Trophoblast cell (in vitro differentiated cells and primary cell): ENCODE measurements at regions not wholly inside any gene's neighbourhood (a gene's known extent, or its start where the extent isn't known, plus 50 kb on each side); places are given as distances from the start of the nearest gene placed in this dataset.
A peak's percentile ranks its signal among the peaks of the same experiment; 100 is the strongest.

Experiments used
- DNase-seq, 2 donors: peaks; one replicate each; pipeline ENCODE4 v3.0.0-alpha.2; 2016
- H2AFZ ChIP-seq: 2 replicates; pipeline ENCODE4 v1.6.1; 2013; ENCODE audit warnings: low read length, moderate library complexity, mild to moderate bottlenecking; ENCODE audit not compliant: insufficient read depth, poor library complexity
- H2AK5ac ChIP-seq: 2 replicates; pipeline ENCODE4 v1.6.1; 2013; ENCODE audit warnings: mild to moderate bottlenecking, low read length
- H2BK120ac ChIP-seq: 2 replicates; pipeline ENCODE4 v1.6.1; 2013; ENCODE audit warnings: low read length, mild to moderate bottlenecking, moderate library complexity; ENCODE audit not compliant: insufficient read depth, poor library complexity
- H2BK12ac ChIP-seq: 2 replicates; pipeline ENCODE4 v1.6.1; 2013; ENCODE audit warnings: mild to moderate bottlenecking, low read length, moderate library complexity
- H2BK5ac ChIP-seq: 2 replicates; pipeline ENCODE4 v1.6.1; 2013; ENCODE audit warnings: low read length, low read depth, moderate library complexity, mild to moderate bottlenecking; ENCODE audit not compliant: poor library complexity
- H3K14ac ChIP-seq: 2 replicates; pipeline ENCODE4 v1.6.1; 2013; ENCODE audit warnings: mild to moderate bottlenecking, low read length
- H3K18ac ChIP-seq: 2 replicates; pipeline ENCODE4 v1.6.1; 2013; ENCODE audit warnings: mild to moderate bottlenecking, low read length
- H3K23ac ChIP-seq: 2 replicates; pipeline ENCODE4 v1.6.1; 2013; ENCODE audit warnings: low read length
- H3K27ac ChIP-seq: 2 replicates; pipeline ENCODE4 v1.5.1; 2013; ENCODE audit warnings: low read depth, mild to moderate bottlenecking, inconsistent platforms, low read length, moderate library complexity
- H3K27me3 ChIP-seq: 2 replicates; pipeline ENCODE4 v1.6.1; 2013; ENCODE audit warnings: inconsistent platforms, mild to moderate bottlenecking, low read length, moderate library complexity; ENCODE audit not compliant: insufficient read depth
- H3K36me3 ChIP-seq, 2 experiments: 1 replicate in 1 of 2; 2 replicates in 1 of 2; pipeline ENCODE4 v1.6.1; 2013; ENCODE audit warnings: low read length in 2 of 2, mild to moderate bottlenecking in 2 of 2, moderate library complexity in 1 of 2; ENCODE audit not compliant: insufficient read depth in 2 of 2, control insufficient read depth in 1 of 2
- H3K4ac ChIP-seq: 2 replicates; pipeline ENCODE4 v1.6.1; 2013; ENCODE audit warnings: low read depth, mild to moderate bottlenecking, low read length, moderate library complexity
- H3K4me1 ChIP-seq, 2 experiments: 1 replicate in 1 of 2; 2 replicates in 1 of 2; pipeline ENCODE4 v1.6.1; 2013; ENCODE audit warnings: low read length in 2 of 2, mild to moderate bottlenecking in 2 of 2, moderate library complexity in 1 of 2; ENCODE audit not compliant: insufficient read depth in 2 of 2, control insufficient read depth in 1 of 2
- H3K4me2 ChIP-seq: 2 replicates; pipeline ENCODE4 v1.6.1; 2013; ENCODE audit warnings: inconsistent platforms, mild to moderate bottlenecking, low read length, moderate library complexity
- H3K4me3 ChIP-seq: 2 replicates; pipeline ENCODE4 v1.5.1; 2013; ENCODE audit warnings: mild to moderate bottlenecking, low read depth, low read length, inconsistent platforms
- H3K79me1 ChIP-seq: one replicate; pipeline ENCODE4 v1.6.1; 2013; ENCODE audit warnings: low read length
- H3K79me2 ChIP-seq: 2 replicates; pipeline ENCODE4 v1.6.1; 2013; ENCODE audit warnings: low read length, mild to moderate bottlenecking; ENCODE audit not compliant: control insufficient read depth, insufficient read depth, poor library complexity
- H3K9ac ChIP-seq: 2 replicates; pipeline ENCODE4 v1.6.1; 2013; ENCODE audit warnings: mild to moderate bottlenecking, low read length
- H3K9me3 ChIP-seq: 2 replicates; pipeline ENCODE4 v1.6.1; 2013; ENCODE audit warnings: low read depth, mild to moderate bottlenecking, control low read depth, inconsistent platforms, low read length; ENCODE audit not compliant: insufficient read depth
- H4K12ac ChIP-seq: 2 replicates; pipeline ENCODE4 v1.6.1; 2013; ENCODE audit warnings: low read depth, mild to moderate bottlenecking, low read length, moderate library complexity
- H4K8ac ChIP-seq: 2 replicates; pipeline ENCODE4 v1.6.1; 2013; ENCODE audit warnings: low read depth, mild to moderate bottlenecking, low read length, moderate library complexity
- H4K91ac ChIP-seq: one replicate; pipeline ENCODE4 v1.6.1; 2013; ENCODE audit warnings: low read depth, mild to moderate bottlenecking, low read length, moderate library complexity
- WGBS: extraction: QIAGEN DNeasy Blood & Tissue Kit; methylation state at CpG from one replicate; pipeline ENCODE4 v1.1.7; 2013; ENCODE audit warnings: missing lambda C conversion rate; ENCODE audit not compliant: insufficient read length, insufficient coverage; ENCODE audit errors: extremely low coverage; 5-methylcytosine and 5-hydroxymethylcytosine counted together

DNA sequence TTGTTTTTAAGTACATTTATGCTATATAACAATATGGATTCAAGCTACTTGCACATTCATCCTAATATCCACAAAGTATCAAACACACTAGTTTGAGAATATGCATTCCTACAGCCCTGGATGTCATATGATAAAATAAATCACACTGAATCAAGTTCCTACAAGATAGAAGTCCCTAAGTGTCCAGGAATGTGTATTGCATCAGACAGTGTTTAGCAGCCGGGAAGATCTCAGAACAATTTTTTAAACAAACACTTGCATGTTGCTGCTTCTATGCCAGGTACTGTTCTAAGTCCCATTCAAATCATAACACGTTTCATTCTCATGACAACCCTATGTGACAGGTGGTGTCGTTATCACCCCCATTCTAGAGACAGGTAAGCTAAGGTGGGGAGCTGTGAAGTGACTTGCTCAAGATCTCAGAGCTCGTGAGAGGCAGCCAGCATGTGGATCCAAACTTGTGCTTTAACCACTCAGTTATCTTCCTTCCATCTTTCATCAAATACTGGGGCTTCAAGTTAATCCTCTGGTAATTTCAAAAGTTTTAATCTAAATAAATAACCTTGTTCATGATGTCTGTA lies 68.3 kb upstream of the KIF26B start:
- H3K4me3 ChIP-seq = no peak overlapping the region
- H3K79me1 ChIP-seq = peaks cover 5% of the 10 kb centered on the region
- no CpG with 5 or more reads among the region's 4 CpGs for WGBS
- peak in 1 of 2 donors; percentile 56 for DNase-seq
- H3K27me3 ChIP-seq = no peaks in the 10 kb centered on the region
- H3K4me2 ChIP-seq = no peak overlapping the region
- H3K23ac ChIP-seq = no peak overlapping the region
- no peak overlapping the region for H3K4ac ChIP-seq
- no peak overlapping the region for H4K8ac ChIP-seq
- H3K27ac ChIP-seq = no peak overlapping the region
- H2AFZ ChIP-seq = no peak overlapping the region
- peaks cover 2% of the 10 kb centered on the region for H3K9me3 ChIP-seq
- H2BK12ac ChIP-seq = peak overlapping the region; percentile 15
- H3K9ac ChIP-seq = no peak overlapping the region
- no peak overlapping the region for H4K91ac ChIP-seq
- peaks cover 4 to 5% of the 10 kb centered on the region in 2 experiments for H3K36me3 ChIP-seq
- H2BK5ac ChIP-seq = no peak overlapping the region
- no peak overlapping the region for H2BK120ac ChIP-seq
- H3K79me2 ChIP-seq = no peaks in the 10 kb centered on the region
- H4K12ac ChIP-seq = no peak overlapping the region
- peaks cover 7% of the 10 kb centered on the region in 2 experiments for H3K4me1 ChIP-seq
- no peak overlapping the region for H3K18ac ChIP-seq
- H2AK5ac ChIP-seq = no peak overlapping the region
- H3K14ac ChIP-seq = no peak overlapping the region

DNA sequence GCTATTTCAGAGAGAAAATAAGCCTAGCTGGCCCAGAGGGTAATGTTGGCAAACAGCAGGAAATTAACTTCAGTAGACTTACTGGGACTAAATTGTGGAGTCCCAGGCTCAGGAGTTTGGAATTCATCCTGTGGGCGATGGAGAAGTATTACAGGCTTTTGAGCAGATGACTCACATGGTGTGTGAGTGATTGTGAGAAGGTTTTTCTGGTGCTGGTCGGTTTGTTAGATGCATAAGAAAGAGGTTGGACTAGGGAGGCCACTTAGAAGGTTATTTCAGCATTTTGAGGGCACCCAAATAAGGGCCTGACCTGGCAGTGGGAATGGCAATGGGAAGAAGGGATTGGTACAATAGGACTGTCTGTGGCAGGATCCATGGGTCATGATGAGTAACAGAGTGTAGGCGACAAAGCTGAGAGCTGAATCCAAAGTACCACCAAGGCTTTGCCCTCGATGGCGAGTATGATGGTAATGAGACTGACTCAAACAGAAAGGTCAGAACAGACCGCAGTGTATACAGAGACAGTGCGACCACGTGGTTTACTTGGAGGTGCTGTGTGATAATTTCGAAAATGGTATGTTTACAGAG lies 69.2 kb upstream of the KIF26B start:
- Histone ChIP-seq H4K91ac (no peak overlapping the region), H3K79me1 (peaks cover 3% of the 10 kb centered on the region), H3K23ac (no peak overlapping the region), H3K9ac (no peak overlapping the region), H3K14ac (no peak overlapping the region), H3K79me2 (no peaks in the 10 kb centered on the region), H3K4me1 (peaks cover 4% of the 10 kb centered on the region in 2 experiments), H2BK12ac (peak overlapping the region; percentile 93), H2AFZ (no peak overlapping the region), H2BK5ac (no peak overlapping the region), H3K27ac (no peak overlapping the region), H4K8ac (no peak overlapping the region), H3K4ac (no peak overlapping the region), H2AK5ac (no peak overlapping the region), H3K27me3 (no peaks in the 10 kb centered on the region), H3K18ac (no peak overlapping the region), H3K4me2 (no peak overlapping the region), H3K4me3 (no peak overlapping the region), H4K12ac (no peak overlapping the region), H3K36me3 (peaks cover 2% of the 10 kb centered on the region in 2 experiments), H2BK120ac (peak overlapping the region; percentile 52), H3K9me3 (peaks cover 2% of the 10 kb centered on the region)
- WGBS = no CpG with 5 or more reads among the region's 9 CpGs
- DNase-seq = peak; percentile 83 to 90

DNA sequence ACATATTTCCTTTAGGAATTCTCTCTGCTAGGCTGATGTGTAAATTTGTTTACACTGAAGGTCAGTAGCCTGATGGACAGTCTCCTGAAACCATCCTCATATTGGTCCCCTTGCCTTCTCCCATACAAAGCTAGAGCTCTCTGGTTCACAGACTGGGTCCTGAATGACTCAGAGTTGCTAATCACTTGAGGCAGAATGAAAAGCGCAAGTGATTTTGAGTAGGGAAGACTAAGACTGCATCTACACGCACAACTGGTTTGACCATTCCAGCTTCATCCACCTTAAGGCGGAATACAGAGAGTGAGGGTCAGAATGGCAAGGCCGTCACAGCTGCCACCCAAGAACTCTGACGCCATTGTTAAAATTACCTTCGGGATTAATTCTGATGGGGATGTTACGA lies 70.2 kb upstream of the KIF26B start:
- H3K4ac ChIP-seq = no peak overlapping the region
- no CpG with 5 or more reads among the region's 7 CpGs for WGBS

DNA sequence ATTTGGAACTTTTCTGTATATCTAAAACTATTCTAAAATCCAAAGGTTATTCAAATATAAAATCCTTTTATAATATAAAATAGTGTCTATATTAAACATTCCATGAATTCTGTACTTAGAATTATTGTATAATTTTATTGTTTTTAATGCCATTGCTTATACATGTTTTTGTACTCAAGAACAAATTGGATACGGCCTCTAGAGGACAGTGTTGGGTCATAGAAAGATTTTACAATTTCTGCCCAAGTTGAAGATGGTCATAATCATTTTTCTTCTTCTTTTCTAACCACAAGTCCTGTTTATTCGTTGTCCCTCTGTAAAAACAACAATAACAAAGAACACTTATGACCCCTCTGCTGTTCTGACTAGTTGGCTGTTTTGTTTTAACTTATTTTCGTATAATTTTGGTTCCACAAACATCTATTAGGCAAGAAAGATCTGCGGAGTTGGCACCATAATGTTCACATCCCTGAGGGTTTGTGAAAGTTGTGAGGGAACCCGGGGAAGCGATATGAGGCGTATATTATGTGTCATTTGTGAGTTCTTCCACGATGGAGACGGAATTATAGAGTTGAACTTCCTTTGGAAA lies 75.7 kb upstream of the KIF26B start:
- H2AFZ ChIP-seq = no peak overlapping the region
- no peaks in the 10 kb centered on the region for H3K79me2 ChIP-seq
- H3K27ac ChIP-seq = no peak overlapping the region
- H3K79me1 ChIP-seq = no peaks in the 10 kb centered on the region
- peak in 1 of 2 donors; percentile 82 for DNase-seq
- H4K8ac ChIP-seq = no peak overlapping the region
- H3K23ac ChIP-seq = no peak overlapping the region
- H3K18ac ChIP-seq = no peak overlapping the region
- no peak overlapping the region for H2BK5ac ChIP-seq
- no peak overlapping the region for H4K91ac ChIP-seq
- no peak overlapping the region for H4K12ac ChIP-seq
- no peak overlapping the region for H3K14ac ChIP-seq
- H2AK5ac ChIP-seq = no peak overlapping the region
- no peak overlapping the region for H2BK120ac ChIP-seq
- H3K4me3 ChIP-seq = no peak overlapping the region
- no peak overlapping the region for H2BK12ac ChIP-seq
- H3K9ac ChIP-seq = no peak overlapping the region
- peaks cover 0 to 2% of the 10 kb centered on the region in 2 experiments for H3K36me3 ChIP-seq
- no CpG with 5 or more reads among the region's 9 CpGs for WGBS
- no peak overlapping the region for H3K4ac ChIP-seq
- no peaks in the 10 kb centered on the region for H3K4me1 ChIP-seq
- no peaks in the 10 kb centered on the region for H3K27me3 ChIP-seq
- peaks cover 2% of the 10 kb centered on the region for H3K9me3 ChIP-seq
- no peak overlapping the region for H3K4me2 ChIP-seq

More for the DNA sequence above, 70.2 kb upstream of the KIF26B start:
- Histone ChIP-seq H2BK120ac (no peak overlapping the region), H3K9me3 (peaks cover 2% of the 10 kb centered on the region), H3K18ac (no peak overlapping the region), H2AK5ac (no peak overlapping the region), H3K14ac (no peak overlapping the region), H3K9ac (no peak overlapping the region), H3K4me2 (no peak overlapping the region), H4K8ac (no peak overlapping the region), H2AFZ (no peak overlapping the region), H3K27ac (no peak overlapping the region), H3K4me1 (peaks cover 4% of the 10 kb centered on the region in 2 experiments), H4K91ac (no peak overlapping the region), H2BK5ac (no peak overlapping the region), H2BK12ac (no peak overlapping the region), H3K79me2 (no peaks in the 10 kb centered on the region), H3K36me3 (peaks cover 2% of the 10 kb centered on the region in 2 experiments), H3K27me3 (no peaks in the 10 kb centered on the region), H4K12ac (no peak overlapping the region), H3K23ac (no peak overlapping the region), H3K4me3 (no peak overlapping the region), H3K79me1 (peaks cover 3% of the 10 kb centered on the region)
- DNase-seq = peak; percentile 63 to 81
